Hepatocyte (in vitro differentiated cells): ENCODE measurements at regions not wholly inside any gene's neighbourhood (a gene's known extent, or its start where the extent isn't known, plus 50 kb on each side); places are given as distances from the start of the nearest gene placed in this dataset.

Experiments used
- DNase-seq: peaks from one replicate; pipeline ENCODE4 v3.0.0-alpha.2; 2016; ENCODE audit warnings: low spot score
- H2AFZ ChIP-seq: fragments of 200-600 bp; sonication (generic); 2 replicates; pipeline ENCODE4 v1.6.0; 2016; ENCODE audit warnings: antibody characterized with exemption, mild to moderate bottlenecking
- H3K27ac ChIP-seq: fragments of 200-600 bp; sonication (generic); 2 replicates; pipeline ENCODE4 v1.5.1; 2016; ENCODE audit warnings: mild to moderate bottlenecking
- H3K27me3 ChIP-seq: fragments of 200-600 bp; sonication (generic); 2 replicates; pipeline ENCODE4 v1.6.1; 2016
- H3K36me3 ChIP-seq: fragments of 200-600 bp; sonication (generic); replicated peaks from 2 replicates; pipeline ENCODE4 v1.5.1; 2016; ENCODE audit warnings: low read depth; ENCODE audit not compliant: insufficient read depth
- H3K4me1 ChIP-seq: fragments of 200-600 bp; sonication (generic); 2 replicates; pipeline ENCODE4 v1.5.1; 2016; ENCODE audit warnings: mild to moderate bottlenecking, moderate library complexity; ENCODE audit not compliant: insufficient read depth
- H3K4me2 ChIP-seq: fragments of 200-600 bp; sonication (generic); 2 replicates; pipeline ENCODE4 v1.6.0; 2016
- H3K4me3 ChIP-seq: fragments of 200-600 bp; sonication (generic); 2 replicates; pipeline ENCODE4 v1.5.1; 2016; ENCODE audit warnings: mild to moderate bottlenecking
- H3K79me2 ChIP-seq: fragments of 200-600 bp; sonication (generic); 2 replicates; pipeline ENCODE4 v1.6.0; 2017; ENCODE audit warnings: mild to moderate bottlenecking
- H3K9me2 ChIP-seq: fragments of 200-600 bp; sonication (generic); replicated peaks from 2 replicates; pipeline ENCODE4 v1.6.0; 2017; ENCODE audit warnings: mild to moderate bottlenecking; ENCODE audit not compliant: insufficient read depth
- H3K9me3 ChIP-seq: fragments of 200-600 bp; sonication (generic); 2 replicates; pipeline ENCODE4 v1.5.1; 2016; ENCODE audit warnings: low read depth, mild to moderate bottlenecking
- H4K20me1 ChIP-seq: fragments of 200-600 bp; sonication (generic); 2 replicates; pipeline ENCODE4 v1.6.0; 2016; ENCODE audit warnings: mild to moderate bottlenecking; ENCODE audit not compliant: insufficient read depth, poor library complexity, severe bottlenecking
- EZH2 ChIP-seq: fragments of 200-600 bp; sonication (generic); IDR thresholded peaks from 2 replicates; pipeline ENCODE4 v1.6.1; 2016; ENCODE audit warnings: antibody characterized with exemption, mild to moderate bottlenecking, borderline replicate concordance
- EZH2phosphoT487 ChIP-seq: fragments of 200-600 bp; sonication (generic); IDR thresholded peaks from one replicate; pipeline ENCODE4 v1.6.1; 2018; ENCODE audit warnings: antibody characterized with exemption, mild to moderate bottlenecking, low read depth, moderate library complexity; ENCODE audit not compliant: unreplicated experiment, severe bottlenecking
- WGBS: methylation state at CpG from one replicate; pipeline ENCODE4 v1.1.6; 2016; ENCODE audit warnings: low lambda C conversion rate; ENCODE audit errors: missing lambda C conversion rate; 5-methylcytosine and 5-hydroxymethylcytosine counted together
- TF ChIP-seq, protein P1 (sequence below): fragments of 200-600 bp; sonication (generic); IDR thresholded peaks from 2 replicates; pipeline ENCODE4 v1.5.1; 2016; ENCODE audit warnings: antibody characterized with exemption, mild to moderate bottlenecking; ENCODE audit not compliant: poor library complexity

DNA sequence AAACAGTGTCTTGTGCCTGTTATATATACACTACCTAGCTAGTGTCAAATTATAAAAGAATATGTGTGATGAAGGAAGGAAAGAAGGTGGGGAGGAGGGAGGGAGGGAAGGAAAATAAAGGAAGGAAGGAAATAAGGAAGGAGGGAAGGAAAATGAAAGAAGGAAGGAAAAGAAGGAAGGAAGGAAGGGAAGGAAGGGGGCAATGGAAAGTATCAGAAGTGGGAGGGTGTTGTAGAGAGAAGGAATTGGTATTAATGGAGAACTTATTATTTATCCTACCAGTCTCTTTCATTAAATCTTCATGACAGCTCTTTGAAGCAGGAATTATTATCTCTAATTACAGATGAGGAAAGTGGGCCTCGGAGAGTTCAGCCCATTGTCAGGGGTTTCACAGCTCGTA, 202.4 kb downstream of the SAMD5 start:
- no peaks in the 10 kb centered on the region for H3K36me3 ChIP-seq
- TF ChIP-seq, protein P1, sequence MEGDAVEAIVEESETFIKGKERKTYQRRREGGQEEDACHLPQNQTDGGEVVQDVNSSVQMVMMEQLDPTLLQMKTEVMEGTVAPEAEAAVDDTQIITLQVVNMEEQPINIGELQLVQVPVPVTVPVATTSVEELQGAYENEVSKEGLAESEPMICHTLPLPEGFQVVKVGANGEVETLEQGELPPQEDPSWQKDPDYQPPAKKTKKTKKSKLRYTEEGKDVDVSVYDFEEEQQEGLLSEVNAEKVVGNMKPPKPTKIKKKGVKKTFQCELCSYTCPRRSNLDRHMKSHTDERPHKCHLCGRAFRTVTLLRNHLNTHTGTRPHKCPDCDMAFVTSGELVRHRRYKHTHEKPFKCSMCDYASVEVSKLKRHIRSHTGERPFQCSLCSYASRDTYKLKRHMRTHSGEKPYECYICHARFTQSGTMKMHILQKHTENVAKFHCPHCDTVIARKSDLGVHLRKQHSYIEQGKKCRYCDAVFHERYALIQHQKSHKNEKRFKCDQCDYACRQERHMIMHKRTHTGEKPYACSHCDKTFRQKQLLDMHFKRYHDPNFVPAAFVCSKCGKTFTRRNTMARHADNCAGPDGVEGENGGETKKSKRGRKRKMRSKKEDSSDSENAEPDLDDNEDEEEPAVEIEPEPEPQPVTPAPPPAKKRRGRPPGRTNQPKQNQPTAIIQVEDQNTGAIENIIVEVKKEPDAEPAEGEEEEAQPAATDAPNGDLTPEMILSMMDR = no peak
- TF ChIP-seq EZH2 (no peak), EZH2phosphoT487 (no peak)
- no peak for DNase-seq
- no peaks in the 10 kb centered on the region for H3K79me2 ChIP-seq
- 89% methylated on average over 2 of the region's 2 CpGs for WGBS
- no peak overlapping the region for H2AFZ ChIP-seq
- H4K20me1 ChIP-seq = no peaks in the 10 kb centered on the region
- no peak overlapping the region for H3K4me3 ChIP-seq
- H3K27ac ChIP-seq = no peak overlapping the region
- H3K4me1 ChIP-seq = no peaks in the 10 kb centered on the region
- H3K9me3 ChIP-seq = no peaks in the 10 kb centered on the region
- no peaks in the 10 kb centered on the region for H3K27me3 ChIP-seq
- H3K4me2 ChIP-seq = no peak overlapping the region
- H3K9me2 ChIP-seq = no peaks in the 10 kb centered on the region

DNA sequence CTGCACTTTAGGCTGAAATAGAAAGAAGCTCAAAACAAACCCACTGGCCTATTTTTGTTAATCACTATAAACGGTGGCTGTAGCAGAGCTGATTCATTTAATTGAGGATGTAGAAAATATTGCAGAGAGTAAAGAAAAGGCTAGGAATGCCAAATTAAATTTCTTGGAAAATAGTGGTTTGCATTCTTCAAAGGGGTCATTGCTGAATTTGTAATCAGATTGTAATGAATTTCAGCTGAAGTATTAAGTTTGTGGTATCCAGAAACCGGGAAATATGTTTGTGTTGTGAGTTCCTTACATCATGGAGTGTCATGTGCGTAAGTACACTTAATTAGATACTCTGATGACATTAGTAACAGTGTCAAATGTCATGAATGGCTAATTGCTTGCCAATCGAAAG, 203.0 kb downstream of the SAMD5 start:
- no peaks in the 10 kb centered on the region for H3K79me2 ChIP-seq
- TF ChIP-seq, protein P1 = no peak
- TF ChIP-seq EZH2phosphoT487 = no peak
- H3K4me3 ChIP-seq = no peak overlapping the region
- no peaks in the 10 kb centered on the region for H3K36me3 ChIP-seq
- no peaks in the 10 kb centered on the region for H3K9me3 ChIP-seq
- WGBS = 53% methylated on average over 4 of the region's 4 CpGs
- no peaks in the 10 kb centered on the region for H3K4me1 ChIP-seq
- no peaks in the 10 kb centered on the region for H3K27me3 ChIP-seq
- no peak overlapping the region for H3K27ac ChIP-seq
- no peak for DNase-seq
- no peaks in the 10 kb centered on the region for H4K20me1 ChIP-seq
- no peak overlapping the region for H3K4me2 ChIP-seq
- no peaks in the 10 kb centered on the region for H3K9me2 ChIP-seq
- H2AFZ ChIP-seq = no peak overlapping the region

DNA sequence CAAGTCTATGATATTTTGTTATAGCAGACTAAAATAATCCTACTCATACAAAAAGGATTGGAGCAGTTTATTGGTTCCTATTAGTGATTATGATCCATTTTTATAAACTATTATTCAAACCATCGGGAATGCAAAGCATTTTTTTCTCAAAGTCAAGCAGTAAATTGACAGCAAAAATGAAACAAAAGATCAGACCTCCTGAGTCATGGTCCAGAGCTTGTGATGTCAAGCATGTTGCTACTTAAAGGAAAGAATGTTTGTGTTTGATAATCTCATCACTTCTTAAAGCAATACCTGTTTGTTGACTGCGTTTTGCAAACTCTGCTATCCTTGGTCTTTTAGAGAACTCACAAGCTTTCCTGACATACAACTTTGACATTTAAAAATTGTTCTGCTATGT, 204.4 kb downstream of the SAMD5 start:
- Histone ChIP-seq H3K4me2 (no peak overlapping the region), H3K4me1 (no peaks in the 10 kb centered on the region), H3K4me3 (no peak overlapping the region), H4K20me1 (no peaks in the 10 kb centered on the region), H3K27me3 (no peaks in the 10 kb centered on the region), H3K9me2 (no peaks in the 10 kb centered on the region), H3K9me3 (no peaks in the 10 kb centered on the region), H2AFZ (no peak overlapping the region), H3K27ac (no peak overlapping the region), H3K79me2 (no peaks in the 10 kb centered on the region), H3K36me3 (no peaks in the 10 kb centered on the region)
- WGBS = 81% methylated on average over 2 of the region's 2 CpGs
- no peak for TF ChIP-seq EZH2
- no peak for TF ChIP-seq EZH2phosphoT487
- TF ChIP-seq, protein P1 = no peak
- DNase-seq = no peak

DNA sequence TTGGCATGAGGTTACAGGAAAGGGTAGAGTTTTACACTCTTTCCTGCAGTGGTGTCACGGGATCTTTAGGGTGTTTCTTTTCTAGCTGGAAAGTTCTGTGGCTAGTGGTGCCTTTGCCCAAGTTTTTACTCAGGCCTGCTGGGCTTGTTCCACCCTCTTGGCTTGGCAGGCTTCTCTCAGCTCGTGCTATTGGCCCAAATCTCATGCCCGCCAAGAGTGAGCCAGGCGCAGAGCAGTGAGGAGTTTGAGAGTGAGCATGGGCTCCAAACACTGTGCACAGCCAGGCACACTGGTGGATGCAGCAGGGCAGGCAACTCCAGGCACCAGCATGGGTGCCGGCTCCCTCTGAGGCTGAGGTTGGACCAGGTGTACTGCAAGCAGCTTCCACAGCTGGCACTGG, 206.5 kb downstream of the SAMD5 start:
- Histone ChIP-seq H3K4me3 (no peak overlapping the region), H3K27me3 (no peaks in the 10 kb centered on the region), H4K20me1 (no peaks in the 10 kb centered on the region), H3K4me2 (no peak overlapping the region), H3K36me3 (no peaks in the 10 kb centered on the region), H3K9me3 (no peaks in the 10 kb centered on the region), H2AFZ (no peak overlapping the region), H3K79me2 (no peaks in the 10 kb centered on the region), H3K27ac (no peak overlapping the region), H3K4me1 (no peaks in the 10 kb centered on the region), H3K9me2 (no peaks in the 10 kb centered on the region)
- no peak for DNase-seq
- TF ChIP-seq EZH2 = no peak
- TF ChIP-seq, protein P1 = no peak
- no peak for TF ChIP-seq EZH2phosphoT487
- WGBS = 94% methylated on average over 5 of the region's 5 CpGs
